ENCODE measurements at regions not wholly inside any gene's neighbourhood (a gene's known extent, or its start where the extent isn't known, plus 50 kb on each side); places are given as distances from the start of the nearest gene placed in this dataset.
"Not testable (repeated sequence)": the region's sequence is repeated elsewhere in the genome, so short reads cannot be mapped to it uniquely, and the experiment has no call there.

DNA sequence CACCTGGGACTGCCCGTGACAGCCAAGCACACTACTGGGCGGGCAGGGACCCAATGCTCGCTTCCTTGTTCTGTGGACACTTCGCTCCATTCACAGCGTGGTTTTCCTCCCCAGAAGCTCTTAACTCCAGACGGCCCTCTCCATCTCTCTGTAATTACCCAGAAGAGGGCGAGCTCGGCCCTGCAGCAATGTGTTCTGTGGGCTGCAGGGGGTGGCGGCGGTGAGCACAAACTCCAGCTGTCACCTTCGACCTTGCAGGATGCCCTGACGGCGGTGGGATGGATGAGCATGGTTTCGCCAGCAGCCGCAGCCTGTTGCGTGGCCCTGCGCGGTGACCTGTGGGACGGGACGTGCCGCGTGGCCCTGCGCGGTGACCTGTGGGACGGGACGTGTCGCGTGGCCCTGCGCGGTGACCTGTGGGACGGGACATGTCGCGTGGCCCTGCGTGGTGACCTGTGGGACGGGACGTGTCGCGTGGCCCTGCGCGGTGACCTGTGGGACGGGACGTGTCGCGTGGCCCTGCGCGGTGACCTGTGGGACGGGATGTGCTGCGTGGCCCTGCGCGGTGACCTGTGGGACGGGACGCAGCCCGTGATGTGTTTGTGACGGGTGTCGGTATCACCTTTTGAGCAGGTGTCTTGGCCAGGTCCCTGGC, 1204.7 kb downstream of the BRD1 start:
- Histone ChIP-seq H3K9me3 (ENCODE audit: insufficient read depth, low read length) (no peaks in the 10 kb centered on the region), H3K4me3 (ENCODE audit: insufficient read depth, low read length, poor library complexity, severe bottlenecking) (no peak overlapping the region), H3K27ac (ENCODE audit: low read depth, low read length) (no peak overlapping the region), H4K20me1 (ENCODE audit: low read depth, low read length) (no peaks in the 10 kb centered on the region), H3K79me2 (ENCODE audit: insufficient read depth, low read length) (no peaks in the 10 kb centered on the region), H3K36me3 (ENCODE audit: low read length) (no peaks in the 10 kb centered on the region), H3F3A (ENCODE audit: insufficient read depth) (no peaks in the 10 kb centered on the region), H3K27me3 (ENCODE audit: low read length) (no peaks in the 10 kb centered on the region), H2AFZ (ENCODE audit: low read depth, low read length, severe bottlenecking) (no peak overlapping the region), H3K9ac (ENCODE audit: low read length) (no peak overlapping the region), H3K9me2 (replicated peaks; ENCODE audit: insufficient read depth, low read length) (no peaks in the 10 kb centered on the region), H3K4me2 (ENCODE audit: low read depth, low read length, poor library complexity, severe bottlenecking) (no peak overlapping the region)
- TF ChIP-seq CTCF (IDR thresholded peaks at IDR 0.05; ENCODE audit: insufficient read depth, low read length, poor library complexity, severe bottlenecking) (no peak), EZH2phosphoT487 (conservative IDR thresholded peaks at IDR 0.05; ENCODE audit: low read length) (no peak)

DNA sequence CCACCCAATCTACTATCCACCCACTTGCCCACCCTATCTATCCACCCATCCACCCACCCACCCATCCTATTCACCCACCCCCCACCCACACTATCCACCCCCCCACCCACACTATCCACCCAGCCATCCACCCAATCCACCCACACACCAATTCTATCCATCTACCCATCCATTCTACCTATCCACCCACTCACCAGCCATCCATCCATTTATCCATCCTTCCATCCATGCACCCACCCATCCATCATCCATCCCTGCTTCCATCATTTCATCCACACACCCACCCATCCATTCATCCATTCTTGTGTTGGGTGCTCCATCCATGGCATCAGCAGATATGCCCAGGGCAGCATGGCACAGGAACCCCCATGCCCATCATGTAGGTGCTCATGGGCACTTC, 1206.6 kb downstream of the BRD1 start:
- no peak for TF ChIP-seq CTCF (IDR thresholded peaks at IDR 0.05; ENCODE audit: insufficient read depth, low read length, poor library complexity, severe bottlenecking)
- no peak for TF ChIP-seq EZH2phosphoT487 (conservative IDR thresholded peaks at IDR 0.05; ENCODE audit: low read length)
- no peaks in the 10 kb centered on the region for H4K20me1 ChIP-seq (ENCODE audit: low read depth, low read length)
- no peaks in the 10 kb centered on the region for H3K79me2 ChIP-seq (ENCODE audit: insufficient read depth, low read length)
- no peaks in the 10 kb centered on the region for H3K36me3 ChIP-seq (ENCODE audit: low read length)
- H3F3A ChIP-seq (ENCODE audit: insufficient read depth): no peaks in the 10 kb centered on the region
- no peak overlapping the region for H3K27ac ChIP-seq (ENCODE audit: low read depth, low read length)
- H3K9me3 ChIP-seq (ENCODE audit: insufficient read depth, low read length): no peaks in the 10 kb centered on the region
- H3K4me3 ChIP-seq (ENCODE audit: insufficient read depth, low read length, poor library complexity, severe bottlenecking): no peak overlapping the region
- no peaks in the 10 kb centered on the region for H3K9me2 ChIP-seq (replicated peaks; ENCODE audit: insufficient read depth, low read length)
- H2AFZ ChIP-seq (ENCODE audit: low read depth, low read length, severe bottlenecking): no peak overlapping the region
- H3K27me3 ChIP-seq (ENCODE audit: low read length): no peaks in the 10 kb centered on the region
- no peak overlapping the region for H3K9ac ChIP-seq (ENCODE audit: low read length)
- no peak overlapping the region for H3K4me2 ChIP-seq (ENCODE audit: low read depth, low read length, poor library complexity, severe bottlenecking)

DNA sequence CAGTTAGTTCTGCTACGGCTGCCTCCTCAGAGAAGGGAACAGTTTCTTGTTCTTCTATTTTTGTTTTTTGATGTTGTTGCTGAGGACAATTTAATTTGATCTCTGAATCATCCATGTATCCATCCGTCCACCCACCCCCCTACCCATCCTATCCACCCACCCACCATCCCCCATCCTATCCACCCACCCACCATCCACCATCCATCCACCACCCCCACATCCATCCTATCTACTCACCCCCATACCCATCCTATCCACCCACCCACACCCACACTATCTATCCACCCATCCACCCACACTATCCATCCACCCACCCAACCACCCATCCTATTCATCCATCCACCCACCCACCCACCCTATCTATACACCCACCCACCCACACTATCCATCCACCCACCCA, 1207.2 kb downstream of the BRD1 start:
- not testable (repeated sequence) for H3K36me3 ChIP-seq (ENCODE audit: low read length); H3F3A ChIP-seq (ENCODE audit: insufficient read depth); H3K27me3 ChIP-seq (ENCODE audit: low read length); H3K9me2 ChIP-seq (replicated peaks; ENCODE audit: insufficient read depth, low read length); H4K20me1 ChIP-seq (ENCODE audit: low read depth, low read length); H3K4me3 ChIP-seq (ENCODE audit: insufficient read depth, low read length, poor library complexity, severe bottlenecking); H3K27ac ChIP-seq (ENCODE audit: low read depth, low read length); H3K9me3 ChIP-seq (ENCODE audit: insufficient read depth, low read length); H3K4me2 ChIP-seq (ENCODE audit: low read depth, low read length, poor library complexity, severe bottlenecking); H3K9ac ChIP-seq (ENCODE audit: low read length); H2AFZ ChIP-seq (ENCODE audit: low read depth, low read length, severe bottlenecking); H3K79me2 ChIP-seq (ENCODE audit: insufficient read depth, low read length)

- Histone ChIP-seq H3K9ac (ENCODE audit: low read length) (no peak overlapping the region), H3K4me3 (ENCODE audit: insufficient read depth, low read length, poor library complexity, severe bottlenecking) (no peak overlapping the region), H4K20me1 (ENCODE audit: low read depth, low read length) (no peaks in the 10 kb centered on the region), H3K27me3 (ENCODE audit: low read length) (no peaks in the 10 kb centered on the region), H3F3A (ENCODE audit: insufficient read depth) (no peaks in the 10 kb centered on the region), H3K27ac (ENCODE audit: low read depth, low read length) (no peak overlapping the region), H3K9me2 (replicated peaks; ENCODE audit: insufficient read depth, low read length) (no peaks in the 10 kb centered on the region), H3K9me3 (ENCODE audit: insufficient read depth, low read length) (no peaks in the 10 kb centered on the region), H3K4me2 (ENCODE audit: low read depth, low read length, poor library complexity, severe bottlenecking) (no peak overlapping the region), H2AFZ (ENCODE audit: low read depth, low read length, severe bottlenecking) (no peak overlapping the region), H3K79me2 (ENCODE audit: insufficient read depth, low read length) (no peaks in the 10 kb centered on the region), H3K36me3 (ENCODE audit: low read length) (no peaks in the 10 kb centered on the region)
- TF ChIP-seq CTCF (IDR thresholded peaks at IDR 0.05; ENCODE audit: insufficient read depth, low read length, poor library complexity, severe bottlenecking) (no peak), EZH2phosphoT487 (conservative IDR thresholded peaks at IDR 0.05; ENCODE audit: low read length) (no peak)
These were observed 1208.0 kb downstream of the BRD1 start for GRCh38 chr22:48619721-48620120.
